MM.1S (cell line): ENCODE measurements at regions not wholly inside any gene's neighbourhood (a gene's known extent, or its start where the extent isn't known, plus 50 kb on each side); places are given as distances from the start of the nearest gene placed in this dataset.

Experiments used
- CTCF ChIP-seq: fragments of 300-600 bp; sonication (generic); IDR thresholded peaks from 2 replicates; pipeline ENCODE4 v1.5.1; 2016; ENCODE audit warnings: antibody characterized with exemption, low read length, mixed read lengths
- EZH2 ChIP-seq: fragments of 300-600 bp; sonication (generic); optimal IDR thresholded peaks from 2 replicates; pipeline ENCODE3; 2017; ENCODE audit warnings: low read depth, mild to moderate bottlenecking, antibody characterized with exemption, low read length, mixed read lengths
- EZH2phosphoT487 ChIP-seq: fragments of 300-600 bp; sonication (generic); IDR thresholded peaks from 2 replicates; pipeline ENCODE4 v1.6.1; 2018; ENCODE audit warnings: antibody characterized with exemption, low read length

GRCh38 chr18:54769526-54770464 lies 58.5 kb upstream of the RAB27B start:
- no peak for TF ChIP-seq CTCF
- TF ChIP-seq EZH2phosphoT487 = no peak
- no peak for TF ChIP-seq EZH2
